ENCODE measurements at regions not wholly inside any gene's neighbourhood (a gene's known extent, or its start where the extent isn't known, plus 50 kb on each side); places are given as distances from the start of the nearest gene placed in this dataset.

DNA sequence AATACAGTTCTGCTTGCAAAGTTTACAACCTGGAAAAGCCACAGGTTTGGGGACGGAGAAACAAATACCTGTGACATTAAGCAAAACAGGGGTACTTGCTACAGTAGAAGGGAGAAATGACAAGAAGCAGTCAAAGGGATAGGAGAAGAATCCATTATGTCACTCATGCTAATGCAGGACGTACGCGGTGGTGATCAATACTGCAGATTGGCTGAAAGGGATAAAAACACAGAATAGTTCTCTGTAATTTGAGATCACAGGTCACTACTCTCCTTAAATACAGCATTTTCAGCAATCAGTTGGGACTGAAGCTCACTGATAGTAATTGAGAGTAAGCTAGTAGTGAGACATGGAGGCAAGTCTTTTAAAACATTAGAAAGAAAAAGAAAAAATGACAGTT lies 130.3 kb upstream of the MTAP start:
- no peak for DNase-seq

DNA sequence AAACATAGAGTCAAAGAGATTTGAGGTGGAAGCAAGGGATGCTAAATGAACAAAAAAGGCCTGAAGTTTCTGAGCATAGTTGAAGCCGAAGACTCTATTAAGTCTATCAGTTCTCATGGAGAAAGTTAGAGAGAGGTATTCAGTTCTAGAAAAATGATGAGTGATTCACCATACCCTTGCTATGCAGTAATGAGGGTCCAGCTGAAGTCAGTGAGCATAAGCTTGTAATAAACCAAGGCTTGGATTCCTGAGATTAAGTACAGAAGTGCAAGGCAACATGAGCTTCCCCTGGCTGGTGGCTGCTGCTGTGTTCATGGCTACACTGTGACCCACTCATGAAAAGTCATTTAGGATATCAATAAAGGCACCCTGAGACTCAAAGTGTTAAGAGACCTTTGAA lies 129.7 kb upstream of the MTAP start:
- DNase-seq = no peak

DNA sequence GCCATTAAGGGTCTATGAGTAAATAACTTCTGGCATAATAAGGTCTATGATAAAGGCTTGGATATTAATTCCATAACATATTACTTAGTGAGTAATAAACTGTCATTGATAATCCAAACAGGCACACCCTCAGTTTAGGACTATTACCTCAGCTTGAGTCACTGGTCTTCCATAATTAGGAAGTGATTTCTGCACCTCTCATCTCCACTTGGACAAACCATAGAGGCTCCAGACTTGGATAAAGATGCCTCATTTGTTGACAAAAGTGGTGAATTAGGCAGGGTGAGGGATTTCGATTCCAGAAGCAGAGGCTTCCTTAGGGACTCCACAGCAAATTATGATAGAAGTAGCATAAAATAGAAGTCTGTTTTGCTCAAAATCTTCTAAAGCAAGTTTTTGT lies 127.5 kb upstream of the MTAP start:
- no peak for DNase-seq

DNA sequence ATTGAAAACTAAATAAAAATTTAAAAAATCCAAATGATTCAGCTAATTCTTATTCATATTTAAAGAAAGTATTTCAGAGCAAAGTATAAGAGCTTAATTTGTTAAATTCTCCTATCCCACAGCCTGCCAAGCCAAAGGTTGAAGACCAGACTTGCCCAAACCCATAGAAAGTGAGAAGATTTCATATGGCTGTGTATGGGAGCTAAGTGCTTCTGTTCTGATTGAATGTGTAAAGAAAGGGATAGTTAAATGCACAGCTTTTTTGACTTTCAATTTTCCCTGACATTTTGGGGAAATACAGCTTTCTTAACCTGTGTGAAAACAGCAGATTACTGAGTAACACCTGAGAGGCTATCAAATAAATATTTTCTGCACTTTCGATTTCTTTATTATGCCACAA lies 125.0 kb upstream of the MTAP start:
- DNase-seq = no peak

DNA sequence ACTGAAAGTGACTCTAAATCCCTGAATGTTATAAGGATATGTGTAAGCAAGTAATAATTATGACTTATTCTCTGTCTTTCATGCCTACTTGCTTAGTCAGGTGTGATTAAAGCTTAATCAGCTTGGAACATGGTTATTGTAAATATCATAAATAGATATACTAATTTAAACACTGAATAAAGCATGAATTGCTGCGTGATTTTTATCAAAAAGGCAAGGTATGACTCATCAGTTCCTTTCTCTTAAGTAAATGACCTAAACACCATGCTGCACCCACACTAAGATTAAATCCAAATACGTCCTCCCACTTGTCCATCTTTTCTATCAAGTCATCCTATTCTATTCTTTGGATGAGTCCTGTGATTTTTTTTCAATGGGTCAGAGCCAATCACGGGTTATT lies 124.6 kb upstream of the MTAP start:
- no peak for DNase-seq

DNA sequence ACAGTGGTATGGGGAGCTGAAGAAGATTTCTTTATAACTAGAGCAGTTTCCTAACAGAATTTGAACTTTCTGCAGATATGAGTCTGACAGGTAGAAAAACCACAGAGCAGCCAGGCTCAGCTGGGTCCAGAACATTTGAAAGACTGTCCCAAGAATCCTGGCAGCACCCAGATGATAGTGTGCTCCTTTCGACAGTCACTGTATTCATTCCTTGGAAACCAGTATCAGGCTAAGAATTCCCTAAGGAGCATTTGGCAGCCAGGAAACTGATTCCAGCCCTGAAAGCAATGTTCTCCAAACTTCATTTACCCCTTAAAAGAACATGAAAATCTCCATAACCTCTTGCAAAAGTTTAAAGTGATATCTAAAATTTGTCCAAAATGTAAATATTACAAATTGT lies 123.0 kb upstream of the MTAP start:
- no peak for DNase-seq

DNA sequence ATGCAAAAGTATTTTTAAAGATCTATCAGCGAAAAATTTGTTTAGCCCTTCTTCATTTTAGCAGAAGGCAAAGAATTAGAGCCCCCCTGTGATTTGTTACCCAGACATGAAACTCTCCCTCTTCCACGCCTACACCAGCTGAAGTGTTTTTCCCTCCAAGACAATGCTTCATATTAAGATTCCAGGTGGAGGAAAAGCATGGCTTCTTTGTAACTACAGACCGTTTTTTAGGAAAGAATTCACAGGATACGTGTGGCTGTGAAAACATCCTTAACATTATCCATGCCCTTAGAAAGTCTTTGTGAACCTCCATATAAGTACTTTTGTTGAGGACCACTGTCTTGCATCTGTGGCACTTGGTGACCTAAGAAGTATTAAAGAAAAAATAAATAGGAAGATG lies 121.8 kb upstream of the MTAP start:
- DNase-seq = no peak

DNA sequence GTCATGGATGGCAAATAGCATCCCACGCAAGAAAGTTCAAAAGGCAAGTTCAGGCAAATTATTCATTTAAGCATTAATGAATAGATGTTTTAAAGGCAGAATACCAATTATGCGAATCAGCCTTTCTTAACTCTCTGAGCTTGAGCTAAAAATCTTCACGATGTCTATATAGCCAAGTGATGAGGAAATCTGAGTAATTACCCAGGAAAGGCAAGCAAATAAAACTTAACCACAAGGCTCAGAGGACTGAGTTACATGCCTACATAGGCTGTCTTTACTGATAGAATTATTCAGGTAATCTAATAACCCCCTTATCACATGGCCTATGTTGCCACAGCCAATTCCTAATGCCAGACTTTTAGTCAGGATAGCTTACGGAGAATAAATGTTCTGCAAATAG lies 120.8 kb upstream of the MTAP start:
- no peak for DNase-seq

DNA sequence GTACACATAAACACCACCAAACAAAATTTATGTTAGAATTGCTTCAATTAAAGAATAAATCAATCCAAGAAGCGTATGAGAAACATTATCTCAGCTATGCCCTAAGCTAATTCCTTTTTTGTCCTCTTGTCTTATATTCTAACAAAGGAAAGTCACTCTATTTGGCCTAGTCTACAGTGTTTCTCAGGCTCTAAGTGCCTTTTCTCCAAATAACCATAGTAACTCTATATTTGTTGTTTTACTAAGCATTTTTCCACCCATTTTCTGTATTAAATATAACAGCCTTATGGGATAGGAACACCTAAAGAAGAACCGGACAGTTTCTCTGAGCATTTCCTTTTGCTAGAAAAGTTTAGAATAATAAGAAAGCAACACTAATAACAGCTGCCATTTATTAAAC lies 120.1 kb upstream of the MTAP start:
- DNase-seq = no peak

DNA sequence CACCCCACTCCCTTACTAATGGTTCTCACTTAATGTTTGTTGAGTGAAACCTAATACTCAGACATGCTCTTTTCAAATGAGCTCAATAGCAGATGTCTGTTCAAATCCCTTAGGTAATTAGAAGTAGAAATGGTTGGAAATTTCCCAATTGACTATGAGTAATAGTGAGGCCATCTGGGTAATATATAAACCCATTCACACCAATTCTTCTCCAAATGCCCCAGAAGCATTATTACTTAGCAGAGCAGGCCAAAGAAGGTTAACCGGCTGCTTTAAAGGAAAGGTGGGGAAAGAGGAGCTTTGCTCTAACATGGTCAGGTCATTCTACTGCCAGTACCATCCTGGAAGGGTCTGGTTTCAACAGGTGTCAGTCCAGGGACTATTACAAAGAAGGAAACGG lies 119.5 kb upstream of the MTAP start:
- DNase-seq = no peak

DNA sequence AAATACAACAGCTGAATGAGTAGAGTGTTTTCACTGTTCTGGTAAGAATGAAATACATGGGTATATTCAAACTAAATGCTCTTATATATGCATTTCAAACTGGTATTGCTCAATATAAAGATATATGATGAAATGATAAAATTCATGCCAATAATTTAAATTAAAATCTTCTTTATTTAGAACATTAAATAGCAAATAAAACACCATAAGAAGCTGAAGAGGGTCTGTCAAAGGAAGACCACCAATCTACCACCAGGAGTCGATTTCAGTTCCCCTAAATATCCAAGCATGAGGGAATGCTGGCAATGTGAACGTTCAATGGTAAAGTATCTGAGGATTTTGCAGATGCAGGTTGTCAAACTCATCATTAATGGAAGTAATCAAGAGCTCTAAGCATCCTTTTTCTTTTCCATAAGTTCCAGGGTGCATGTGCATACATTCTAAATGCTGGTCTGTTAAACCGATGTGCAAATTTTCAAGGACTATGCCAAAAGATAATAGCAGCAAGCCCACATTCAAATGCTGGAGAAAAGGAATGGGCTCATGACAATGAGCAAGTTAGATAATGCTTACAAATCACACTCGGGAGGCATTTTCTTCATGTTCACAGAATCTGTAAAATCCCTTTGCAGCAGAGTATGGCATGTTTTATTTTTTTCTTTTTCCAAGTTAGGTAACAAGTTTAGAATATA lies 118.8 kb upstream of the MTAP start:
- no peak for DNase-seq

DNA sequence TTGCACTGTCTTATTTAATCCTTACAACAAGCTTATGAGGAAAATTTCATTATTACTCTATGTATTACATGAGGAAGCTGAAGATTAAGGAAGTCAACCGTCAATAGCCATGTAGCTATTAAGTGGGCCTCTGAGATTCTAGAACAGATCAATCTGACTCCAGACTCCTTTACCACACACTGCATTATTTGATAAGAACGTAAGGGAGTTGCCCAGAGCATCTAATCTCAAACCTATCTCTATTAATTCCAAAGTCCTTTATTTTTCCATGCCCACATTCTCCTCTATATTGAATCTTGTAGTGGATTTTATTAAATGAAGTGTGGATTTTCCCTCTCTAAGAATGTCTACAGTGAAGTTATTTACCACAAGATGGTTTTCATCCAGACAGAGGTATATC lies 118.2 kb upstream of the MTAP start:
- DNase-seq = no peak

DNA sequence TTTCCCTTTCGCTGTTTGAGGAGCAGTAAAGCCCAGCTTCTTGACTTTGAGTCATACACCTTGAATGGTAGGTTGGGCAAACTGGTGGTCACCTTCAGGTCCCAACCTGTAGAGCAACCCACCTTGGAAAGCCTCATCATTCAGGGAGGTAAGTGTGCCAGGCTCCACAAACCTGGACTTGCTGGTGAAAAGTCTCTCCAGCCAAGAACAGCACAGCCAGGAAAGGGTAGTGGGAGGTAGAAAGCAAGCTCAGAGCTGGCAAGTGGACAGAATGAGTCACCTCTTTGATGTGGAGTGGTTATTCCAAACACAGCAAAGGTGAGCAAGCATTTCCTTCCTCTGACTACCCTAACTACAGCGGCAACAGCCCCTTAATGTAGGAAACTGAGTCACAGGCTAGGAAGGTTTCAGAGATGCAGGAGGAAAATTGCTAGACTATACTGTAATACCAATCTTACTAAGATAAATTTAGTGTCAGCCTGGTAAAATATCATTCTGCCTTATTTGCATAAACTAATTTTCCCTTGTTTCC lies 117.5 kb upstream of the MTAP start:
- DNase-seq = no peak

DNA sequence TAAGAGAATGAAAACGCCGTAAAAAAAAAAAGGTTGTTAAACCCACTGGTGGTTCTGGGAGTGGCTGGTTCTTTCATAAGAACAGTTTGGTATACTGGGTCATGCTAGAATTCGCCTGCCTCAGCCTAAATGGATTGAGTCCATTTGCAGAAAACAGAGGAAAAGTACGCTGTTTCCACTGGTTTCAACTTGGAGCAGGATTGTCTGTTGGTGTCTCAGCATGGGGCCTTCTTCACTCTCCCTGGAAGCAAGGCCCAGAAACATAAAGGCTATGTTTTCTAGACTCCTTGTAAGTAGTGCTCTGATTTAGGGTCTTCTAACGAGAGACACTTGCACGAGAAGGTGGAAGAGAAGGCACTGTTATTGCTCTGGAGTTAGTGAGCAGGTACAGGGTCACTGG lies 116.9 kb upstream of the MTAP start:
- no peak for DNase-seq

DNA sequence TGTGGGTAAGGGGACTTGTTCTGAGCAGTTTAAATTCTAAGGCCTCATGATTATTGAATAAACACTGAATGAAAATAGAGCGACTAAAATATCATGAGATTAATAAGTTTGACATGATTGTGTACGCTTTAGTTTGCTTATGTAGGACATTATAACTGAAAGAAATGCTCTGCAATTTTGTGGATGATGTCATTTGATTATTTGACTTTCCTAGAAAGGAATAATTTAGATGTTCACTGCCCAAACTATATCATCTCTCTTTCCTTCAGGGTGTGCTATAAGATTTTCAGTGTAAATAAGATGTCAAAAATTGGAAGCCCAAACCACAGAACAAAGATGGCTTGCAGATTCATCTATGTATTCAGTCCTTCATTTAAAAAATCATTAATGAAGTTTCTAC lies 115.7 kb upstream of the MTAP start:
- DNase-seq = no peak

DNA sequence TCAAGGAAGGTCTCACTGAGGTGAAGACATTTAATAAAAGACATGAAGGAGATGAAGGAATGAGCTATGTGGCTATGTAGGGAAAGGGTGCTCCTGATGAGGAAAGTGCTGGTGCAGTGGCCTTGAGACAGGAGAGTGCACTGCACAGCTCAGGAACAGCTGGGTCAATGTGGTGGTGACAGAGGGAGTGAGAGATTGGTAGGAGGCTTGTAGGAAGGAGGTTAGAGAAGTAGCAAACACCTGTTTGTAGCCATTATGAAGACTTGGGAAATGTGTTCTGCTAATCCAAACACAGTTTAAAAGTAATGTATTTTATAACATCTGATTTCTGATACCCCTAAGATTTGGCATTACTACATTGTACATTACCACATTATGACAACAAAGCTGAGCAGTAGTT lies 115.1 kb upstream of the MTAP start:
- no peak for DNase-seq

DNA sequence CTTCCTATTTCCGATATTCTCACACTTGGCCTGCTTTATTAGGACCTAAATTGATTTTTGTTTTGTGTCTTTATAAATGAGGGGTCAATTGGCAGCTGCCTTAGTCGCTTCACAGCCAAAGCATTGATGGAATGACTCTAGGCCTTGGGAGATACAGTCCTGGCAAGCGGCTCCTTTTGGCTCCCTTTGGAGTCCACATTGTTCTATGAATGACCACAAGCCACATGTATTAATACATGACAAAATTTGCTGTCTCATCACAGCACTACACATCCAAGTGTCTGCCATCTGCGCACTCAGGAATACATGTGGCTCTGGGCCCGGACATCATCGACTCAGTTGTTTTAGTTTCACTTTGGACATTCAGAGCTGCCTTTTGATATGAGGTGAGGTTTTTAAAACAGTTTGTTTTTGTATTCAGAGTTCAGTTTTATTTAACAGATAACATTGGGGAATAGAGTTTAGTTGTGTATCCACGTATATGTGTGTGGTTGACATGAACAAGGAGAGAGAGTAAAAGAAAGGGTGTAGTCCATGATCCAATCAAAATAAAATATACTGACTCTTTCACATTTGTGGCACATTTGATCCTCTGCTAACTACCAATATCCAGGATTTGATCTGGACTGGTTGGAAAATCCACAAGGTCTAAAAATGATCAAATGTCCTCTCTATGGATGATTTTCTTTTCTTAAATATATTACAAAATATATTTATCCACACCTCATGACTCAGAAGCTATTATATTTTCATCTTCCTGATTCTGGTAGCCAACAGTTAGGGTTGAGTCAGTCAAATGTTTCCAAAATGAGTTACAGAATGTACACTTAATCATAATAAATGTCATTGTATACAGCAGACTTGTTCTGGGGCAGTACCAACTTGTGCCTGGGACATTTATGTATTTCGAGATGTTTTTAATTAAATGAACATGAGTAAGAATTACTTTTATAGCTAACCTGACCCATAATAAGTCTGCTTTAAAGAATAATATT lies 114.0 kb upstream of the MTAP start:
- no peak for DNase-seq

DNA sequence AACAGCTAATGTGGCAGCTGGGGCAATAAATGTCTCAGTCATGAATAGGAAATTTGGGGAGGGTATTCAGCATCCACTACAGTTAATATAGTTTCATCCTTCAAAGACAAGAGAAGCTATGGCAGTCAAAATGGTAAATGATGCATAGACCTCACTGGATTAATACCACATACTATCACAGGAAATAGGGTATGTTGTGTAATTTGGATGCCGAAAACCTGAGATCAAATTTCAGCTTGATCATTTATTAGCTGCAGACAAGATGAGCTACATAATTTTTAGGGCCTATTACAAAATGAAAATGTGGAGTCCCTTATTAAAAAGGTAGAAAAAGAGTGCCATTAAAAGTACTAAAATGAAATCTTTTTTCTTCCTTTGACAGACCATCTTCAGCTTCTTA lies 112.6 kb upstream of the MTAP start:
- no peak for DNase-seq

DNA sequence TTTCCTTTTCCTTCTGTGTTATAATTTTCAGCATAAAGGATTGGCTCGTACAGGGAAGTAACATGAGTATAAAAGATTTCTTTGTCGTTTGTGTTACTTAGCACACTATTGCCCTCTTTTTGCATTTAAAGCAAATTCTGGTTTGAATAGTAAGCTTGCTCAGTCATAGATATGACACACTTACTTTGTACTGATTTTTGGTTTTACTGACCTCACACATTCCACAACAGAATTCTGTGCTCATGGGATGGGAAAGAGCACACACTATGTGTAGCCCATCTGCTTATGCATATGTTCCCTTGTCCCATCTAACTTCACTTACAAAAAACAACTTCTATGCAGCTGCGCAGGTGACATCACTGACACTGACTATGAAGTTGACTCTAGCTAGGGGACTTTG lies 111.9 kb upstream of the MTAP start:
- DNase-seq = no peak

DNA sequence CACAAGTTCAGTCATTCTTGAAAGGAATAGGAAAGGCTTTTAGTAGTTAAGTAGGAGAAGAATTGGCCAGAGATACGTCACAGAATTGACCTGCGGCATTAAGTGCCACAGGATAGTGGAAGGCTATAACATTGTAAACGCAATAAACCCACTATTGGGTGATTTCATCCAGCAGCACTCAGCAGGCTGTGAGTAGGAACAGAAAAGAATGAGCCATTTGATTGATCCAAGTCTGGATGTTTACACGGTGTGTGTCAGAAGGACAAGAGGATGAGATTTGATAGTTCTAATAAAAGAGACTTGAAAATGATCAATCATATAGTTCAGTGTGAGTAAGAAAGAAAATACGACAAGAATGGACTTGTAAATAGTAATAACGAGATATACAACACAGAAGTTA lies 110.0 kb upstream of the MTAP start:
- DNase-seq = no peak

DNA sequence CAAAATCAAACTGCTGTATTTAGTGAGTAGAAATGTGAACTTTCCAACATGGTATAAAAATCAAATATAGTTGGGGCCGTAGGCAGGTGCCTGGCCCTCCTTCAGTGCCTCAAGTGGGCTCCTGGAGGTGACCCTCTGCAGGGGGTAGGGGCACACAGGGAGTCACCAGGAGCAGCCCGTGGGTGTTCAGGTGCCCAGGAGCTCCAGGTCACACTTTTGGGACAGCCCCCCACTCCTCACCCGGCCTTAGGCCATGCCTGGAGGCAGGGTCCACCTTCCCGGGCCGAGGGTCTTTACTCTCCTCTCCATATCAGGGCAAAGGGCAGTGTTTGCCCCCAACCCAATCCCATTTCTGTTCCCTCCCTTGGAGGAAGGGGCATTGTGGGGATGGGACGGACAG lies 108.0 kb upstream of the MTAP start:
- no peak for DNase-seq

DNA sequence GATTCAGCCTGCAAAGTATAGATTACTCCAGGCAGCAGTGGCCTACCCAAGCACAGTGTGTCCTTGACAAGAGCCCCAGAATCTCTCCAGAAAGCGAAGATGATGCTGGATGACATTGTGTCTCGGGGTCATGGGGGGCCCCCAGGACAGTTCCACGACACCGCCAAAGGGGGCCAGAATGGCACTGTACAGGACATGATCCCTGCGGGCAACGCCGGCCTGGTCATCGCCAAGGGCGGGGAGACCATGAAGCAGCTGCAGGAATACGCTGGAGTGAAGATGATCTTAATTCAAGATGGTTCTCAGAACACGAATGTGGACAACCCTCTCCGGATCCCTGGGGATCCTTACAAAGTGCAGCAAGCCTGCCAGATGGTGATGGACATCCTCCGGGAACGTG lies 107.0 kb upstream of the MTAP start:
- DNase-seq = no peak

DNA sequence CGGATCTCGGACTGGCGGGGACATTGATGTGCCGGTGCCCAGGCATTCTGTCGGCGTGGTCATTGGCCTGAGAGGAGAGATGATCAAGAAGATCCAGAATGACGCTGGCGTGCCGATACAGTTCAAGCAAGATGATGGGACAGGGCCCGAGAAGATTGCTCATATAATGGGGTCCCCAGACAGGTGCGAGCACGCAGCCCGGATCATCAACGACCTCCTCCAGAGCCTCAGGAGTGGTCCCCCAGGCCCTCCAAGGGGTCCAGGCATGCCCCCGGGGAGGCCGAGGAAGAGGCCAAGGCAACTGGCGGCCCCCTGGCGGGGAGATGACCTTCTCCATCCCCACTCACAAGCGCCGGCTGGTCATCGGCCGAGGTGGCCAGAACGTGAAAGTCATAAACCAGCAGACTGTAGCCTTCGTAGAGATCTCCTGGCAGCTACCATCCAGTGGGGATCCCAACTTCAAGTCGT lies 106.5 kb upstream of the MTAP start:
- no peak for DNase-seq

DNA sequence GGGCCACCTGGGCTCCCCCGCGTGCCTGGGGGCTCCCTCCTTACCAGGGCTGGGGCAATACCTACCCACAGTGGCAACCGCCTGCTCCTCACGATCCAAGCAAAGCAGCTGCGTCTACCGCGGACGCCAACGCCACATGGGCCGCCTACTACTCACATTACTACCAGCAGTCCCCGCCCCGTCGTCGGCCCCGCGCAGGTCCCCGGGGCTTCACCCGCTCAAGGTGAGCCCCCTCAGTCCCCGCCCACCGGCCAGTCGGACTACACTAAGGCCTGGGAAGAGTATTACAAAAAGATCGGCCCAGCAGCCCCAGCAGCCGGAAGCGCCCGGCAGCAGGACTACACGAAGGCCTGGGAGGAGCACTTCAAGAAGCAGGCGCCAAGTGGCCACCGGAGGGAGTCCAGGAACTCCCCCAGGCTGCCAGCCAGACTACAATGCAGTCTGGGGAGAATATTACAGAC lies 106.0 kb upstream of the MTAP start:
- no peak for DNase-seq

All from stimulated activated naive CD4-positive, alpha-beta T cell (primary cell).